NT2/D1 (cell line): ENCODE measurements at regions not wholly inside any gene's neighbourhood (a gene's known extent, or its start where the extent isn't known, plus 50 kb on each side); places are given as distances from the start of the nearest gene placed in this dataset.

Experiments used
- SUZ12 ChIP-seq: IDR thresholded peaks from 2 replicates; pipeline ENCODE4 v1.6.1; 2011; ENCODE audit not compliant: insufficient read length, insufficient read depth; ENCODE audit errors: extremely low read depth
- YY1 ChIP-seq: IDR thresholded peaks from 2 replicates; pipeline ENCODE4 v1.6.1; 2011; ENCODE audit not compliant: insufficient read length, insufficient read depth

GRCh38 chr20:10754824-10755223, 81.0 kb upstream of the JAG1 start:
- TF ChIP-seq SUZ12 (no peak), YY1 (no peak)
